H1 (cell line): ENCODE measurements at regions not wholly inside any gene's neighbourhood (a gene's known extent, or its start where the extent isn't known, plus 50 kb on each side); places are given as distances from the start of the nearest gene placed in this dataset.

Experiments used
- CTCF ChIA-PET: fragments of 300-600 bp; sonication (Branson Sonifier 250); formaldehyde crosslinking; loops from one replicate; lab custom pipeline; 2021; ENCODE audit not compliant: partially characterized antibody; lab: Charles Lee
- POLR2A ChIA-PET: fragments of 300-600 bp; sonication (Branson Sonifier 250); formaldehyde crosslinking; loops from one replicate; lab custom pipeline; 2021; ENCODE audit warnings: inconsistent platforms; ENCODE audit not compliant: partially characterized antibody; lab: Charles Lee
- DNase-seq, 2 experiments: peaks; one replicate each; pipeline versions ENCODE4 v3.0.0 to v3.0.0-alpha.2; 2010 to 2022; ENCODE audit warnings: low spot score in 2 of 2, low read depth in 1 of 2, mixed read lengths in 1 of 2
- FAIRE-seq: peaks from 2 replicates; lab custom pipeline; 2011; peaks lifted over from hg19 to GRCh38; lab: Jason Lieb, UNC
- H2AFZ ChIP-seq: 2 replicates; pipeline ENCODE4 v1.8.1; 2012; ENCODE audit warnings: low read length, inconsistent platforms
- H2AK5ac ChIP-seq: 2 replicates; pipeline ENCODE4 v1.6.1; 2013; ENCODE audit warnings: low read depth, low read length
- H2BK120ac ChIP-seq: replicated peaks from 2 replicates; pipeline ENCODE3; 2013; ENCODE audit warnings: low read depth, low read length, inconsistent platforms
- H2BK12ac ChIP-seq: 2 replicates; pipeline ENCODE4 v1.6.1; 2013; ENCODE audit warnings: low read depth, low read length
- H2BK15ac ChIP-seq: 2 replicates; pipeline ENCODE4 v1.6.1; 2013; ENCODE audit warnings: low read length
- H2BK20ac ChIP-seq: 2 replicates; pipeline ENCODE4 v1.6.1; 2013; ENCODE audit warnings: low read length
- H2BK5ac ChIP-seq: 2 replicates; pipeline ENCODE4 v1.6.1; 2013; ENCODE audit warnings: low read depth, low read length
- H3K14ac ChIP-seq: 2 replicates; pipeline ENCODE4 v1.6.1; 2013; ENCODE audit warnings: inconsistent platforms; ENCODE audit not compliant: insufficient read length
- H3K18ac ChIP-seq: 2 replicates; pipeline ENCODE4 v1.6.1; 2013; ENCODE audit warnings: low read length; ENCODE audit errors: extremely low read depth
- H3K23ac ChIP-seq: 2 replicates; pipeline ENCODE4 v1.6.1; 2013; ENCODE audit warnings: inconsistent platforms; ENCODE audit not compliant: insufficient read length
- H3K23me2 ChIP-seq: 2 replicates; pipeline ENCODE4 v1.6.1; 2013; ENCODE audit warnings: low read depth, low read length
- H3K27ac ChIP-seq: 2 replicates; pipeline ENCODE4 v1.6.1; 2011; ENCODE audit warnings: low read depth, low read length, inconsistent platforms
- H3K27me3 ChIP-seq, 4 experiments: replicated peaks in 1 of 4; 1 replicate in 1 of 4; 2 replicates in 3 of 4; pipeline versions ENCODE4 v1.6.1 to v1.8.1; 2011 to 2013; ENCODE audit warnings: low read length in 3 of 4, mild to moderate bottlenecking in 3 of 4, inconsistent platforms in 2 of 4, mixed read lengths in 2 of 4, moderate library complexity in 1 of 4; ENCODE audit not compliant: control insufficient read depth in 3 of 4, insufficient read depth in 3 of 4; ENCODE audit errors: extremely low read depth in 1 of 4
- H3K36me3 ChIP-seq, 4 experiments: 2 replicates each; pipeline versions ENCODE4 v1.6.1 to v1.8.1; 2011 to 2013; ENCODE audit warnings: mild to moderate bottlenecking in 4 of 4, low read length in 3 of 4, moderate library complexity in 2 of 4, control low read depth in 1 of 4, inconsistent platforms in 1 of 4; ENCODE audit not compliant: insufficient read depth in 4 of 4, control insufficient read depth in 2 of 4
- H3K4ac ChIP-seq: replicated peaks from 2 replicates; pipeline ENCODE3; 2013; ENCODE audit warnings: low read length, low read depth, mixed read lengths, inconsistent platforms; ENCODE audit not compliant: insufficient read length
- H3K4me1 ChIP-seq, 4 experiments: replicated peaks in 1 of 4; 1 replicate in 1 of 4; 2 replicates in 3 of 4; pipeline versions ENCODE4 v1.6.1 to v1.8.1; 2011 to 2013; ENCODE audit warnings: low read length in 3 of 4, inconsistent platforms in 2 of 4, mixed read lengths in 1 of 4; ENCODE audit not compliant: insufficient read depth in 4 of 4, control insufficient read depth in 3 of 4
- H3K4me2 ChIP-seq, 2 experiments: 2 replicates each; pipeline versions ENCODE4 v1.6.1 to v1.8.1; 2011 to 2013; ENCODE audit warnings: low read depth in 2 of 2, low read length in 2 of 2, control low read depth in 1 of 2, inconsistent platforms in 1 of 2, mild to moderate bottlenecking in 1 of 2; ENCODE audit not compliant: insufficient read depth in 1 of 2
- H3K4me3 ChIP-seq, 4 experiments: fragments of 200-600, 300-600 bp in 1 of 4; sonication (generic), shearing (Covaris generic), sonication (Bioruptor Twin) in 1 of 4; 2 replicates each; pipeline versions ENCODE4 v1.5.1 to v1.8.1; 2011 to 2016; ENCODE audit warnings: low read length in 4 of 4, low read depth in 3 of 4, control low read depth in 2 of 4, inconsistent platforms in 2 of 4, mild to moderate bottlenecking in 2 of 4, mixed read lengths in 1 of 4, moderate library complexity in 1 of 4; ENCODE audit not compliant: insufficient read depth in 2 of 4; ENCODE audit errors: extremely low read depth in 1 of 4
- H3K56ac ChIP-seq: replicated peaks from 2 replicates; pipeline ENCODE3; 2013; ENCODE audit warnings: low read depth, mild to moderate bottlenecking, mixed read lengths, low read length, inconsistent platforms; ENCODE audit not compliant: insufficient read length
- H3K79me1 ChIP-seq: 2 replicates; pipeline ENCODE4 v1.6.1; 2013; ENCODE audit warnings: low read depth, low read length, control low read depth
- H3K79me2 ChIP-seq, 2 experiments: 2 replicates each; pipeline versions ENCODE4 v1.6.1 to v1.8.1; 2012 to 2013; ENCODE audit warnings: low read length in 2 of 2, mild to moderate bottlenecking in 2 of 2, inconsistent platforms in 1 of 2; ENCODE audit not compliant: insufficient read depth in 2 of 2, control insufficient read depth in 1 of 2
- H3K9ac ChIP-seq, 4 experiments: replicated peaks in 1 of 4; 1 replicate in 1 of 4; 2 replicates in 3 of 4; pipeline versions ENCODE4 v1.6.1 to v1.8.1; 2011 to 2013; ENCODE audit warnings: low read depth in 3 of 4, low read length in 3 of 4, control low read depth in 2 of 4, mild to moderate bottlenecking in 2 of 4, moderate library complexity in 2 of 4, inconsistent platforms in 1 of 4; ENCODE audit errors: extremely low read depth in 1 of 4
- H3K9me3 ChIP-seq, 2 experiments: 2 replicates each; pipeline versions ENCODE4 v1.6.1 to v1.8.1; 2012 to 2013; ENCODE audit warnings: mild to moderate bottlenecking in 2 of 2, moderate library complexity in 2 of 2, control low read depth in 1 of 2, inconsistent platforms in 1 of 2, low read depth in 1 of 2, low read length in 1 of 2, mixed read lengths in 1 of 2; ENCODE audit not compliant: insufficient read depth in 2 of 2
- H4K20me1 ChIP-seq, 2 experiments: replicated peaks in 1 of 2; 2 replicates each; pipeline versions ENCODE3 to v1.8.1; 2011 to 2013; ENCODE audit warnings: inconsistent platforms in 2 of 2, low read length in 2 of 2, mild to moderate bottlenecking in 1 of 2; ENCODE audit not compliant: insufficient read depth in 2 of 2, control insufficient read depth in 1 of 2
- H4K5ac ChIP-seq: 2 replicates; pipeline ENCODE4 v1.6.1; 2013; ENCODE audit warnings: low read length, low read depth, mixed read lengths, inconsistent platforms; ENCODE audit not compliant: insufficient read length
- H4K8ac ChIP-seq: 2 replicates; pipeline ENCODE4 v1.8.0; 2013; ENCODE audit warnings: mild to moderate bottlenecking, moderate library complexity, low read length, inconsistent platforms; ENCODE audit not compliant: insufficient read depth; ENCODE audit errors: extremely low read depth
- H4K91ac ChIP-seq: replicated peaks from 2 replicates; pipeline ENCODE3; 2013; ENCODE audit warnings: low read length, mixed read lengths, inconsistent platforms; ENCODE audit not compliant: insufficient read length
- ASH2L ChIP-seq: fragments of 200-600, 300-600 bp; sonication (generic); IDR thresholded peaks from one replicate; pipeline ENCODE4 v1.7.1; 2017; ENCODE audit warnings: low read length
- ATF3 ChIP-seq: IDR thresholded peaks from 2 replicates; pipeline ENCODE4 v1.6.1; 2011; ENCODE audit warnings: low read depth, mild to moderate bottlenecking, low read length; ENCODE audit not compliant: insufficient read depth
- BCL11A ChIP-seq, 2 experiments: IDR thresholded peaks; one replicate each; pipeline ENCODE4 v1.6.1; 2011; ENCODE audit warnings: low read depth in 2 of 2, low read length in 2 of 2, mild to moderate bottlenecking in 2 of 2
- BRCA1 ChIP-seq: IDR thresholded peaks from 2 replicates; pipeline ENCODE4 v1.6.1; 2012; ENCODE audit warnings: low read depth, low read length, improper control_type of control experiment
- CBX5 ChIP-seq: fragments of 300-800, 300-1000 bp; sonication (generic); IDR thresholded peaks from 2 replicates; pipeline ENCODE4 v1.7.1; 2016; ENCODE audit warnings: antibody characterized with exemption, low read length, low read depth
- CBX8 ChIP-seq: fragments of 300-800, 300-1000 bp; sonication (generic); IDR thresholded peaks from 2 replicates; pipeline ENCODE4 v1.7.1; 2016; ENCODE audit warnings: low read depth, low read length, borderline replicate concordance
- CEBPB ChIP-seq: IDR thresholded peaks from 2 replicates; pipeline ENCODE4 v1.6.1; 2012; ENCODE audit warnings: low read depth, low read length
- EGR1 ChIP-seq: IDR thresholded peaks from 2 replicates; pipeline ENCODE4 v1.6.1; 2011; ENCODE audit warnings: low read depth, low read length, borderline replicate concordance
- JUN ChIP-seq: IDR thresholded peaks from 2 replicates; pipeline ENCODE4 v1.6.1; 2011; ENCODE audit warnings: low read depth, mild to moderate bottlenecking, improper control_type of control experiment, low read length
- KDM1A ChIP-seq: fragments of 200-600, 300-600 bp; sonication (generic); IDR thresholded peaks from 2 replicates; pipeline ENCODE4 v1.7.1; 2016; ENCODE audit warnings: mild to moderate bottlenecking, low read length, borderline replicate concordance
- MAX ChIP-seq: IDR thresholded peaks from 2 replicates; pipeline ENCODE4 v1.6.1; 2012; ENCODE audit warnings: inconsistent platforms
- PHF8 ChIP-seq: fragments of 200-600 bp; sonication (generic); conservative IDR thresholded peaks from 2 replicates; pipeline ENCODE4 v1.7.1; 2012; ENCODE audit warnings: low read depth, mild to moderate bottlenecking, inconsistent platforms, low read length, moderate library complexity
- POU5F1 ChIP-seq: IDR thresholded peaks from 2 replicates; pipeline ENCODE4 v1.6.1; 2011; ENCODE audit warnings: low read depth, mild to moderate bottlenecking, low read length, moderate library complexity
- RBBP5 ChIP-seq: IDR thresholded peaks from 2 replicates; pipeline ENCODE4 v1.7.1; 2012; ENCODE audit warnings: low read depth, mild to moderate bottlenecking, inconsistent platforms, low read length, moderate library complexity, borderline replicate concordance
- TAF7 ChIP-seq: optimal IDR thresholded peaks from 2 replicates; pipeline ENCODE3; 2011; ENCODE audit warnings: low read depth, mild to moderate bottlenecking, inconsistent platforms, low read length, moderate library complexity, borderline replicate concordance
- TCF12 ChIP-seq: IDR thresholded peaks from 2 replicates; pipeline ENCODE4 v1.6.1; 2011; ENCODE audit warnings: low read depth, mild to moderate bottlenecking, low read length
- WGBS, 2 experiments: shearing (Covaris generic) in 1 of 2; methylation state at CpG; one replicate each; pipeline versions ENCODE4 v1.1.6 to v1.1.7; 2013 to 2015; ENCODE audit warnings: low lambda C conversion rate in 2 of 2, mixed read lengths in 2 of 2, inconsistent platforms in 1 of 2, low coverage in 1 of 2, missing lambda C conversion rate in 1 of 2; ENCODE audit not compliant: insufficient replicate concordance in 2 of 2, insufficient coverage in 1 of 2, insufficient read length in 1 of 2; ENCODE audit errors: extremely low coverage in 1 of 2, missing lambda C conversion rate in 1 of 2; 5-methylcytosine and 5-hydroxymethylcytosine counted together

- no peaks in the 10 kb centered on the region for H3K27me3 ChIP-seq
- H3K4me3 ChIP-seq: no peak overlapping the region
- H3K56ac ChIP-seq: no peak overlapping the region
- H2AFZ ChIP-seq: no peak overlapping the region
- no peaks in the 10 kb centered on the region for H3K4me1 ChIP-seq
- H2BK12ac ChIP-seq: no peak overlapping the region
- no peak overlapping the region for H4K8ac ChIP-seq
- H3K27ac ChIP-seq: no peak overlapping the region
- H4K91ac ChIP-seq: no peak overlapping the region
- H2AK5ac ChIP-seq: no peak overlapping the region
- no peaks in the 10 kb centered on the region for H3K79me2 ChIP-seq
- TF ChIP-seq PHF8: no peak
- no peak for TF ChIP-seq CBX8
- no peak for TF ChIP-seq EGR1
- no peak for TF ChIP-seq BRCA1
- TF ChIP-seq CBX5: no peak
- no peak for TF ChIP-seq MAX
- no peak for TF ChIP-seq JUN
- TF ChIP-seq CEBPB: no peak
- TF ChIP-seq POU5F1: no peak
- TF ChIP-seq RBBP5: no peak
- no peak for TF ChIP-seq ASH2L
- TF ChIP-seq ATF3: no peak
- TF ChIP-seq BCL11A (IDR thresholded peaks at IDR 0.05; ENCODE audit: low read depth in 2 of 2, low read length in 2 of 2): no peak
- no peak for TF ChIP-seq TCF12
- no peak for TF ChIP-seq KDM1A
- TF ChIP-seq TAF7: no peak
- no peak overlapping the region for H2BK5ac ChIP-seq
- WGBS, 2 experiments: 85% methylated on average over 2 of the region's 2 CpGs; no CpG with 5 or more reads in 1 of the 2 experiments
- H3K36me3 ChIP-seq: no peaks in the 10 kb centered on the region
- H3K4me2 ChIP-seq: no peak overlapping the region
- no peak for DNase-seq
- no peak for FAIRE-seq
- H2BK120ac ChIP-seq: no peak overlapping the region
- POLR2A ChIA-PET: no interaction called here
- no peak overlapping the region for H3K4ac ChIP-seq
- H3K23ac ChIP-seq: no peak overlapping the region
- H3K14ac ChIP-seq: no peak overlapping the region
- H3K23me2 ChIP-seq: no peaks in the 10 kb centered on the region
- no peaks in the 10 kb centered on the region for H3K9me3 ChIP-seq
- no peak overlapping the region for H2BK20ac ChIP-seq
- no peak overlapping the region for H4K5ac ChIP-seq
- no peaks in the 10 kb centered on the region for H3K79me1 ChIP-seq
- no peak overlapping the region for H3K18ac ChIP-seq
- H2BK15ac ChIP-seq: no peak overlapping the region
- no peaks in the 10 kb centered on the region for H4K20me1 ChIP-seq
- CTCF ChIA-PET: no interaction called here
- H3K9ac ChIP-seq: no peak overlapping the region
These were observed 226.5 kb downstream of the PTPRC start for GRCh38 chr1:198865319-198865718.
